SJCRH30 (cell line): ENCODE measurements at regions not wholly inside any gene's neighbourhood (a gene's known extent, or its start where the extent isn't known, plus 50 kb on each side); places are given as distances from the start of the nearest gene placed in this dataset.

Source experiments
- DNase-seq, 2 experiments: peaks; one replicate each; pipeline ENCODE4 v3.0.0-alpha.2; 2015 to 2020
- H3K27ac ChIP-seq: fragments of 250-450 bp; sonication (Bioruptor Pico); 2 replicates; pipeline ENCODE4 v1.5.1; 2020; ENCODE audit warnings: mild to moderate bottlenecking, moderate library complexity
- H3K27me3 ChIP-seq: fragments of 250-450 bp; sonication (Bioruptor Pico); 2 replicates; pipeline ENCODE4 v1.5.1; 2020; ENCODE audit warnings: mild to moderate bottlenecking, moderate library complexity
- H3K36me3 ChIP-seq: fragments of 250-450 bp; sonication (Bioruptor Pico); 2 replicates; pipeline ENCODE4 v1.5.1; 2020; ENCODE audit warnings: mild to moderate bottlenecking, moderate library complexity
- H3K4me1 ChIP-seq: fragments of 250-450 bp; sonication (Bioruptor Pico); 2 replicates; pipeline ENCODE4 v1.5.1; 2020; ENCODE audit warnings: mild to moderate bottlenecking, moderate library complexity
- H3K4me3 ChIP-seq: fragments of 250-450 bp; sonication (Bioruptor Pico); 2 replicates; pipeline ENCODE4 v1.5.1; 2020; ENCODE audit warnings: mild to moderate bottlenecking, moderate library complexity
- H3K9me3 ChIP-seq: fragments of 250-450 bp; sonication (Bioruptor Pico); replicated peaks from 2 replicates; pipeline ENCODE4 v1.5.1; 2020; ENCODE audit warnings: mild to moderate bottlenecking, moderate library complexity

GRCh38 chr10:106183041-106183440, 981.5 kb downstream of the SORCS1 start:
- Histone ChIP-seq H3K9me3 (no peaks in the 10 kb centered on the region), H3K4me1 (0 out of 2 replicates have a peak, but pooled peaks cover 3% of the 10 kb centered on the region), H3K36me3 (no peaks in the 10 kb centered on the region), H3K27me3 (peaks cover 3% of the 10 kb centered on the region; the same call in 1 of the 2 replicates), H3K4me3 (no peak overlapping the region), H3K27ac (no peak overlapping the region)
- DNase-seq, result no peak

- Histone ChIP-seq H3K36me3 (no peaks in the 10 kb centered on the region), H3K27me3 (peaks cover 4% of the 10 kb centered on the region; the same call in 1 of the 2 replicates), H3K27ac (no peak overlapping the region), H3K9me3 (no peaks in the 10 kb centered on the region), H3K4me3 (no peak overlapping the region), H3K4me1 (0 out of 2 replicates have a peak, but pooled peaks cover 3% of the 10 kb centered on the region)
- no peak for DNase-seq
Measured at GRCh38 chr10:106182542-106182941, 982.0 kb downstream of the SORCS1 start.

- no peaks in the 10 kb centered on the region for H3K36me3 ChIP-seq
- H3K4me1 ChIP-seq, result 0 out of 2 replicates have a peak, but pooled peaks cover 3% of the 10 kb centered on the region
- no peak overlapping the region for H3K27ac ChIP-seq
- H3K27me3 ChIP-seq, result peaks cover 4% of the 10 kb centered on the region; the same call in 1 of the 2 replicates
- H3K4me3 ChIP-seq, result no peak overlapping the region
- H3K9me3 ChIP-seq, result no peaks in the 10 kb centered on the region
- no peak for DNase-seq
Measured at GRCh38 chr10:106181501-106181900, 983.0 kb downstream of the SORCS1 start.

GRCh38 chr10:106179430-106179829, 985.1 kb downstream of the SORCS1 start:
- Histone ChIP-seq H3K27ac (no peak overlapping the region), H3K36me3 (no peaks in the 10 kb centered on the region), H3K4me3 (no peak overlapping the region), H3K9me3 (no peaks in the 10 kb centered on the region), H3K27me3 (peaks cover 4% of the 10 kb centered on the region; the same call in 1 of the 2 replicates), H3K4me1 (0 out of 2 replicates have a peak, but pooled peaks cover 3% of the 10 kb centered on the region)
- no peak for DNase-seq

GRCh38 chr10:106175760-106176377, 988.6 kb downstream of the SORCS1 start:
- peaks cover 4% of the 10 kb centered on the region; the same call in 1 of the 2 replicates for H3K27me3 ChIP-seq
- H3K9me3 ChIP-seq, result no peaks in the 10 kb centered on the region
- DNase-seq, result peak in 1 of 2 experiments; percentile 32
- H3K4me1 ChIP-seq, result 0 out of 2 replicates have a peak, but pooled peaks cover 3% of the 10 kb centered on the region
- H3K36me3 ChIP-seq, result no peaks in the 10 kb centered on the region
- H3K4me3 ChIP-seq, result no peak overlapping the region
- no peak overlapping the region for H3K27ac ChIP-seq

- H3K9me3 ChIP-seq, result no peaks in the 10 kb centered on the region
- no peak overlapping the region for H3K27ac ChIP-seq
- no peaks in the 10 kb centered on the region for H3K36me3 ChIP-seq
- no peak for DNase-seq
- H3K4me3 ChIP-seq, result no peak overlapping the region
- H3K27me3 ChIP-seq, result peaks cover 7% of the 10 kb centered on the region; the same call in 1 of the 2 replicates
- no peaks in the 10 kb centered on the region for H3K4me1 ChIP-seq
Measured at GRCh38 chr10:106173838-106174237, 990.7 kb downstream of the SORCS1 start.

- no peak for DNase-seq
- H3K27ac ChIP-seq, result no peak overlapping the region
- no peaks in the 10 kb centered on the region for H3K4me1 ChIP-seq
- peaks cover 2% of the 10 kb centered on the region; the same call in 1 of the 2 replicates for H3K27me3 ChIP-seq
- no peaks in the 10 kb centered on the region for H3K9me3 ChIP-seq
- no peaks in the 10 kb centered on the region for H3K36me3 ChIP-seq
- no peak overlapping the region for H3K4me3 ChIP-seq
Measured at GRCh38 chr10:106169241-106169640, 995.3 kb downstream of the SORCS1 start.

- DNase-seq, result no peak
- Histone ChIP-seq H3K9me3 (0 out of 2 replicates have a peak, but pooled peaks cover 3% of the 10 kb centered on the region), H3K4me1 (no peaks in the 10 kb centered on the region), H3K27ac (no peak overlapping the region), H3K27me3 (peaks cover 2% of the 10 kb centered on the region; the same call in 1 of the 2 replicates), H3K36me3 (no peaks in the 10 kb centered on the region), H3K4me3 (no peak overlapping the region)
Measured at GRCh38 chr10:106167946-106168345, 996.6 kb downstream of the SORCS1 start.

GRCh38 chr10:106158241-106158640, 1006.3 kb downstream of the SORCS1 start:
- no peaks in the 10 kb centered on the region for H3K36me3 ChIP-seq
- no peak for DNase-seq

GRCh38 chr10:106147021-106147420, 1017.5 kb downstream of the SORCS1 start:
- no peak overlapping the region for H3K27ac ChIP-seq
- H3K9me3 ChIP-seq, result no peaks in the 10 kb centered on the region
- H3K27me3 ChIP-seq, result no peaks in the 10 kb centered on the region
- no peak overlapping the region for H3K4me3 ChIP-seq
- no peaks in the 10 kb centered on the region for H3K36me3 ChIP-seq
- DNase-seq, result no peak
- no peaks in the 10 kb centered on the region for H3K4me1 ChIP-seq

More at GRCh38 chr10:106158241-106158640, 1006.3 kb downstream of the SORCS1 start:
- no peaks in the 10 kb centered on the region for H3K27me3 ChIP-seq
- H3K27ac ChIP-seq, result no peak overlapping the region
- H3K9me3 ChIP-seq, result no peaks in the 10 kb centered on the region
- no peak overlapping the region for H3K4me3 ChIP-seq
- no peaks in the 10 kb centered on the region for H3K4me1 ChIP-seq

- no peaks in the 10 kb centered on the region for H3K4me1 ChIP-seq
- H3K27ac ChIP-seq, result no peak overlapping the region
- H3K27me3 ChIP-seq, result peaks cover 3% of the 10 kb centered on the region; the same call in 1 of the 2 replicates
- DNase-seq, result no peak
- H3K4me3 ChIP-seq, result no peak overlapping the region
- no peaks in the 10 kb centered on the region for H3K9me3 ChIP-seq
- H3K36me3 ChIP-seq, result no peaks in the 10 kb centered on the region
Measured at GRCh38 chr10:106139915-106140314, 1024.6 kb downstream of the SORCS1 start.

- no peak for DNase-seq
- Histone ChIP-seq H3K4me3 (no peak overlapping the region), H3K9me3 (no peaks in the 10 kb centered on the region), H3K4me1 (no peaks in the 10 kb centered on the region), H3K36me3 (no peaks in the 10 kb centered on the region), H3K27me3 (peaks cover 6% of the 10 kb centered on the region; the same call in 1 of the 2 replicates), H3K27ac (no peak overlapping the region)
Measured at GRCh38 chr10:106136175-106136574, 1028.3 kb downstream of the SORCS1 start.

- no peak for DNase-seq
- no peaks in the 10 kb centered on the region for H3K36me3 ChIP-seq
- peaks cover 4% of the 10 kb centered on the region; the same call in 1 of the 2 replicates for H3K27me3 ChIP-seq
- H3K9me3 ChIP-seq, result no peaks in the 10 kb centered on the region
- H3K4me1 ChIP-seq, result no peaks in the 10 kb centered on the region
- no peak overlapping the region for H3K4me3 ChIP-seq
- no peak overlapping the region for H3K27ac ChIP-seq
Measured at GRCh38 chr10:106134326-106135000, 1030.0 kb downstream of the SORCS1 start.

- H3K9me3 ChIP-seq, result no peaks in the 10 kb centered on the region
- DNase-seq, result no peak
- peaks cover 4% of the 10 kb centered on the region; the same call in 1 of the 2 replicates for H3K27me3 ChIP-seq
- H3K4me1 ChIP-seq, result no peaks in the 10 kb centered on the region
- H3K27ac ChIP-seq, result no peak overlapping the region
- H3K36me3 ChIP-seq, result no peaks in the 10 kb centered on the region
- H3K4me3 ChIP-seq, result no peak overlapping the region
Measured at GRCh38 chr10:106133451-106133850, 1031.1 kb downstream of the SORCS1 start.

GRCh38 chr10:106132956-106133355, 1031.5 kb downstream of the SORCS1 start:
- no peaks in the 10 kb centered on the region for H3K36me3 ChIP-seq
- no peak overlapping the region for H3K27ac ChIP-seq
- no peak overlapping the region for H3K4me3 ChIP-seq
- peaks cover 4% of the 10 kb centered on the region; the same call in 1 of the 2 replicates for H3K27me3 ChIP-seq
- DNase-seq, result no peak
- H3K4me1 ChIP-seq, result no peaks in the 10 kb centered on the region
- H3K9me3 ChIP-seq, result no peaks in the 10 kb centered on the region
